Upper lobe of left lung (tissue), 4 donors: ENCODE measurements at regions not wholly inside any gene's neighbourhood (a gene's known extent, or its start where the extent isn't known, plus 50 kb on each side); places are given as distances from the start of the nearest gene placed in this dataset.

Source experiments
- POLR2A ChIP-seq, 4 donors: fragments of 450-650 bp; IDR thresholded peaks; one replicate each; pipeline ENCODE4 v1.5.1; 2016 to 2017; ENCODE audit warnings: antibody characterized with exemption in 4 of 4, mild to moderate bottlenecking in 2 of 4
- POLR2AphosphoS5 ChIP-seq, 2 donors: sonication (generic); formaldehyde crosslinking; IDR thresholded peaks; one replicate each; pipeline ENCODE4 v1.5.1; 2017; ENCODE audit warnings: antibody characterized with exemption in 2 of 2
- TF ChIP-seq, protein P1 (sequence below), 6 experiments: fragments of 450-650 bp in 4 of 6; fragments of 200-600 bp in 2 of 6; sonication (generic) in 2 of 6; IDR thresholded peaks; one replicate each; pipeline ENCODE4 v1.5.1; 2016 to 2019; ENCODE audit warnings: antibody characterized with exemption in 6 of 6

DNA sequence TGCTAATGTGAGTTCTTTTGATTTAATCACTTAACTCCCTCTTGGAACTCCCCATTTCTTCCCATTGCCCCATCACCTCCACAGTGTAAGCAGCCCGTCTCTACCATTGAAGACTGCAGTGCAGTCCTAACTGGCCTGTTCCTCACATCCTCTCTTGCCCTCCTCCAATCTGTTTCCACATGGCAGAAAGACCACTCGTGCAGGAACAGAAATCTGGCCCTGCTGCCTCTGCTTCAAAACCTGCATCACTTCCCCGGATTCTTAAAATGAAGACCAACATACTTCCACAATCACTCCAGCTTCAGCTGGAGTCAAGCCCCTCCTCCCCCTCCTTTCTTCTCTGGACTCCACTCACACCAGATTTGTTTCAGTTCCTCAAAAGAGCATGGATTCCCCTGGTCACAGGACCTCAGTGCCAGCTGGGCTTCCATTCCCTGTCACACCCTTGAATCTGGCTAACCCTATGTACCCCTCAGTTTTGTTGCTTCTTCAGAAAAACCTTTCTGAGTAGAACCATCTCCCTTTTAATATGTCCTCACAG is 802.3 kb downstream of the MAFB start:
- TF ChIP-seq POLR2AphosphoS5 (IDR thresholded peaks at IDR 0.05) (no peak), POLR2A (IDR thresholded peaks at IDR 0.05) (no peak)
- TF ChIP-seq, protein P1, sequence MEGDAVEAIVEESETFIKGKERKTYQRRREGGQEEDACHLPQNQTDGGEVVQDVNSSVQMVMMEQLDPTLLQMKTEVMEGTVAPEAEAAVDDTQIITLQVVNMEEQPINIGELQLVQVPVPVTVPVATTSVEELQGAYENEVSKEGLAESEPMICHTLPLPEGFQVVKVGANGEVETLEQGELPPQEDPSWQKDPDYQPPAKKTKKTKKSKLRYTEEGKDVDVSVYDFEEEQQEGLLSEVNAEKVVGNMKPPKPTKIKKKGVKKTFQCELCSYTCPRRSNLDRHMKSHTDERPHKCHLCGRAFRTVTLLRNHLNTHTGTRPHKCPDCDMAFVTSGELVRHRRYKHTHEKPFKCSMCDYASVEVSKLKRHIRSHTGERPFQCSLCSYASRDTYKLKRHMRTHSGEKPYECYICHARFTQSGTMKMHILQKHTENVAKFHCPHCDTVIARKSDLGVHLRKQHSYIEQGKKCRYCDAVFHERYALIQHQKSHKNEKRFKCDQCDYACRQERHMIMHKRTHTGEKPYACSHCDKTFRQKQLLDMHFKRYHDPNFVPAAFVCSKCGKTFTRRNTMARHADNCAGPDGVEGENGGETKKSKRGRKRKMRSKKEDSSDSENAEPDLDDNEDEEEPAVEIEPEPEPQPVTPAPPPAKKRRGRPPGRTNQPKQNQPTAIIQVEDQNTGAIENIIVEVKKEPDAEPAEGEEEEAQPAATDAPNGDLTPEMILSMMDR (IDR thresholded peaks at IDR 0.05) = no peak
